AG09309 (cell line): ENCODE measurements at regions not wholly inside any gene's neighbourhood (a gene's known extent, or its start where the extent isn't known, plus 50 kb on each side); places are given as distances from the start of the nearest gene placed in this dataset.

Source experiments
- DNase-seq: peaks from one replicate; pipeline ENCODE4 v3.0.0-alpha.2; 2010; ENCODE audit warnings: low read depth
- H3K4me3 ChIP-seq: 2 replicates; pipeline ENCODE4 v1.5.1; 2011; ENCODE audit warnings: mild to moderate bottlenecking, low read depth, low read length, moderate library complexity; ENCODE audit not compliant: control insufficient read depth
- TF ChIP-seq, protein P1 (sequence below): IDR thresholded peaks from 2 replicates; pipeline ENCODE4 v1.5.1; 2011; ENCODE audit warnings: mild to moderate bottlenecking, low read depth, low read length, inconsistent platforms; ENCODE audit not compliant: insufficient read depth, control insufficient read depth; ENCODE audit errors: missing control alignments

GRCh38 chr11:80297858-80298632 lies 857.2 kb upstream of the TENM4 start:
- H3K4me3 ChIP-seq, result no peak overlapping the region
- TF ChIP-seq, protein P1, sequence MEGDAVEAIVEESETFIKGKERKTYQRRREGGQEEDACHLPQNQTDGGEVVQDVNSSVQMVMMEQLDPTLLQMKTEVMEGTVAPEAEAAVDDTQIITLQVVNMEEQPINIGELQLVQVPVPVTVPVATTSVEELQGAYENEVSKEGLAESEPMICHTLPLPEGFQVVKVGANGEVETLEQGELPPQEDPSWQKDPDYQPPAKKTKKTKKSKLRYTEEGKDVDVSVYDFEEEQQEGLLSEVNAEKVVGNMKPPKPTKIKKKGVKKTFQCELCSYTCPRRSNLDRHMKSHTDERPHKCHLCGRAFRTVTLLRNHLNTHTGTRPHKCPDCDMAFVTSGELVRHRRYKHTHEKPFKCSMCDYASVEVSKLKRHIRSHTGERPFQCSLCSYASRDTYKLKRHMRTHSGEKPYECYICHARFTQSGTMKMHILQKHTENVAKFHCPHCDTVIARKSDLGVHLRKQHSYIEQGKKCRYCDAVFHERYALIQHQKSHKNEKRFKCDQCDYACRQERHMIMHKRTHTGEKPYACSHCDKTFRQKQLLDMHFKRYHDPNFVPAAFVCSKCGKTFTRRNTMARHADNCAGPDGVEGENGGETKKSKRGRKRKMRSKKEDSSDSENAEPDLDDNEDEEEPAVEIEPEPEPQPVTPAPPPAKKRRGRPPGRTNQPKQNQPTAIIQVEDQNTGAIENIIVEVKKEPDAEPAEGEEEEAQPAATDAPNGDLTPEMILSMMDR, result no peak
- DNase-seq, result no peak

GRCh38 chr11:80293293-80293692 lies 852.5 kb upstream of the TENM4 start:
- TF ChIP-seq, protein P1, result no peak
- no peak overlapping the region for H3K4me3 ChIP-seq
- DNase-seq, result no peak

GRCh38 chr11:80284946-80285785 lies 844.3 kb upstream of the TENM4 start:
- H3K4me3 ChIP-seq, result no peak overlapping the region
- TF ChIP-seq, protein P1, result no peak
- DNase-seq, result no peak

GRCh38 chr11:80282643-80283042 lies 841.8 kb upstream of the TENM4 start:
- TF ChIP-seq, protein P1, result no peak
- no peak for DNase-seq
- no peak overlapping the region for H3K4me3 ChIP-seq

GRCh38 chr11:80281194-80281593 lies 840.4 kb upstream of the TENM4 start:
- TF ChIP-seq, protein P1, result no peak
- no peak for DNase-seq
- H3K4me3 ChIP-seq, result no peak overlapping the region

DNA sequence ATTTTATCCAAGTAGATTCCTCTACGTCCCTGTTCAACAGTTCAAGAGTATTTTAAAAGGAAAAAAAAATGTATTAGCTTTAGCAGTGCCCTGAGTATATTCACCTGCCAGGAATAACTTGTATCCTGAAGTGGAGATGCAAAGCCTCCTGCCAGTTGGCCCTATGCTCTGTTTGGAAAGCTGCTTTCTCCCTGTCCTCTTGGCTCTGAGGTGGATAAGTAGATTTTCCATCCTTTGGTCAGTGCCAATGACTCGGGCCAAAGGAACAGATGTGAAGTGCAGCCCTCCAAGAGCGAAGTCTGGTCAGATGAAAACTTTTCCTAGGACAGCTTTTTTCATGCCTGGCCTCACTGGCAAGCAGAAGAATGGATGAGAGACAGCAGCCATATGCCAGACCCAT lies 839.9 kb upstream of the TENM4 start:
- DNase-seq, result no peak
- TF ChIP-seq, protein P1, result no peak
- H3K4me3 ChIP-seq, result no peak overlapping the region
